ENCODE measurements at regions not wholly inside any gene's neighbourhood (a gene's known extent, or its start where the extent isn't known, plus 50 kb on each side); places are given as distances from the start of the nearest gene placed in this dataset.

GRCh38 chr10:10871352-10871751, 146.3 kb upstream of the CELF2 start:
- no CpG with 5 or more reads among the region's 7 CpGs for WGBS, 2 donors (ENCODE audit: extremely low coverage in 2 of 2, insufficient read length in 2 of 2, insufficient replicate concordance in 1 of 2)
- DNase-seq (ENCODE audit: low spot score): no peak
- H3K27ac ChIP-seq (replicated peaks; ENCODE audit: low read length): peak overlapping the region; percentile 26

GRCh38 chr10:10872035-10872673, 145.5 kb upstream of the CELF2 start:
- H3K4me2 ChIP-seq (ENCODE audit: insufficient read depth, low read length, poor library complexity, severe bottlenecking): no peak overlapping the region
- H3K4me1 ChIP-seq (ENCODE audit: control insufficient read depth in 2 of 2, insufficient read depth in 1 of 2, low read depth in 1 of 2, low read length in 2 of 2): peaks cover 11 to 21% of the 10 kb centered on the region in 2 donors
- no peak overlapping the region for H3K23ac ChIP-seq (ENCODE audit: low read depth, low read length, poor library complexity)
- H2BK12ac ChIP-seq (ENCODE audit: low read length): no peak overlapping the region
- no peak overlapping the region for H2BK120ac ChIP-seq (ENCODE audit: low read depth, low read length)
- no peaks in the 10 kb centered on the region for H3K36me3 ChIP-seq (replicated peaks in 1 of 2; ENCODE audit: control insufficient read depth in 2 of 2, insufficient read depth in 2 of 2, low read length in 2 of 2)
- no CpG with 5 or more reads among the region's 6 CpGs for whole genome bisulfite sequencing, 2 donors (ENCODE audit: extremely low coverage in 2 of 2, insufficient read length in 2 of 2, insufficient replicate concordance in 1 of 2)
- no peaks in the 10 kb centered on the region for H3K79me1 ChIP-seq (ENCODE audit: low read depth, low read length)
- H4K8ac ChIP-seq (ENCODE audit: low read depth, low read length): no peak overlapping the region
- no peak overlapping the region for H3K9ac ChIP-seq (ENCODE audit: low read depth, low read length, poor library complexity)
- H2BK5ac ChIP-seq (ENCODE audit: low read length): no peak overlapping the region
- H3K9me3 ChIP-seq (replicated peaks in 1 of 2; ENCODE audit: control insufficient read depth in 2 of 2, insufficient read depth in 1 of 2, low read depth in 1 of 2, low read length in 2 of 2): no peaks in the 10 kb centered on the region
- H2BK15ac ChIP-seq (ENCODE audit: low read length): no peak overlapping the region
- H3K14ac ChIP-seq (ENCODE audit: low read length): no peak overlapping the region
- peak overlapping the region; percentile 51 for H2AFZ ChIP-seq (ENCODE audit: low read length)
- H3K27me3 ChIP-seq (ENCODE audit: control insufficient read depth in 3 of 3, insufficient read depth in 3 of 3, low read depth in 1 of 3, low read length in 3 of 3): no peaks in the 10 kb centered on the region
- no peak for DNase-seq (ENCODE audit: low spot score)
- no peak overlapping the region for H2AK5ac ChIP-seq (ENCODE audit: low read depth, low read length)
- H3K18ac ChIP-seq (ENCODE audit: low read length): no peak overlapping the region
- H3K4ac ChIP-seq (ENCODE audit: low read length): no peak overlapping the region
- H3K4me3 ChIP-seq (ENCODE audit: low read length in 2 of 2): no peak overlapping the region
- no peak overlapping the region for H4K91ac ChIP-seq (ENCODE audit: low read depth, low read length, poor library complexity)
- no peak overlapping the region for H3K27ac ChIP-seq (replicated peaks; ENCODE audit: low read length)

More at GRCh38 chr10:10871352-10871751, 146.3 kb upstream of the CELF2 start:
- H3K18ac ChIP-seq (ENCODE audit: low read length): no peak overlapping the region
- H2AFZ ChIP-seq (ENCODE audit: low read length): peak overlapping the region; percentile 72
- peaks cover 11 to 21% of the 10 kb centered on the region in 2 donors for H3K4me1 ChIP-seq (ENCODE audit: control insufficient read depth in 2 of 2, insufficient read depth in 1 of 2, low read depth in 1 of 2, low read length in 2 of 2)
- H4K8ac ChIP-seq (ENCODE audit: low read depth, low read length): no peak overlapping the region
- no peaks in the 10 kb centered on the region for H3K79me1 ChIP-seq (ENCODE audit: low read depth, low read length)
- no peak overlapping the region for H3K9ac ChIP-seq (ENCODE audit: low read depth, low read length, poor library complexity)
- no peak overlapping the region for H3K4me2 ChIP-seq (ENCODE audit: insufficient read depth, low read length, poor library complexity, severe bottlenecking)
- no peaks in the 10 kb centered on the region for H3K9me3 ChIP-seq (replicated peaks in 1 of 2; ENCODE audit: control insufficient read depth in 2 of 2, insufficient read depth in 1 of 2, low read depth in 1 of 2, low read length in 2 of 2)
- H4K91ac ChIP-seq (ENCODE audit: low read depth, low read length, poor library complexity): no peak overlapping the region
- no peak overlapping the region for H2BK120ac ChIP-seq (ENCODE audit: low read depth, low read length)
- no peak overlapping the region for H3K4me3 ChIP-seq (ENCODE audit: low read length in 2 of 2)
- no peaks in the 10 kb centered on the region for H3K27me3 ChIP-seq (ENCODE audit: control insufficient read depth in 3 of 3, insufficient read depth in 3 of 3, low read depth in 1 of 3, low read length in 3 of 3)
- H3K36me3 ChIP-seq (replicated peaks in 1 of 2; ENCODE audit: control insufficient read depth in 2 of 2, insufficient read depth in 2 of 2, low read length in 2 of 2): no peaks in the 10 kb centered on the region
- H3K23ac ChIP-seq (ENCODE audit: low read depth, low read length, poor library complexity): no peak overlapping the region
- no peak overlapping the region for H3K14ac ChIP-seq (ENCODE audit: low read length)
- no peak overlapping the region for H2AK5ac ChIP-seq (ENCODE audit: low read depth, low read length)
- no peak overlapping the region for H2BK12ac ChIP-seq (ENCODE audit: low read length)
- no peak overlapping the region for H3K4ac ChIP-seq (ENCODE audit: low read length)
- H2BK15ac ChIP-seq (ENCODE audit: low read length): no peak overlapping the region
- H2BK5ac ChIP-seq (ENCODE audit: low read length): no peak overlapping the region

GRCh38 chr10:10872764-10873163, 144.9 kb upstream of the CELF2 start:
- Histone ChIP-seq H2BK120ac (ENCODE audit: low read depth, low read length) (no peak overlapping the region), H3K4me3 (ENCODE audit: low read length in 2 of 2) (no peak overlapping the region), H3K9me3 (replicated peaks in 1 of 2; ENCODE audit: control insufficient read depth in 2 of 2, insufficient read depth in 1 of 2, low read depth in 1 of 2, low read length in 2 of 2) (no peaks in the 10 kb centered on the region), H3K4ac (ENCODE audit: low read length) (no peak overlapping the region), H3K23ac (ENCODE audit: low read depth, low read length, poor library complexity) (no peak overlapping the region), H3K9ac (ENCODE audit: low read depth, low read length, poor library complexity) (no peak overlapping the region), H4K8ac (ENCODE audit: low read depth, low read length) (no peak overlapping the region), H3K36me3 (replicated peaks in 1 of 2; ENCODE audit: control insufficient read depth in 2 of 2, insufficient read depth in 2 of 2, low read length in 2 of 2) (no peaks in the 10 kb centered on the region), H4K91ac (ENCODE audit: low read depth, low read length, poor library complexity) (no peak overlapping the region), H2AK5ac (ENCODE audit: low read depth, low read length) (no peak overlapping the region), H2BK15ac (ENCODE audit: low read length) (no peak overlapping the region), H3K4me2 (ENCODE audit: insufficient read depth, low read length, poor library complexity, severe bottlenecking) (no peak overlapping the region), H2BK12ac (ENCODE audit: low read length) (no peak overlapping the region), H2AFZ (ENCODE audit: low read length) (no peak overlapping the region), H3K4me1 (ENCODE audit: control insufficient read depth in 2 of 2, insufficient read depth in 1 of 2, low read depth in 1 of 2, low read length in 2 of 2) (peaks cover 11 to 21% of the 10 kb centered on the region in 2 donors), H3K14ac (ENCODE audit: low read length) (no peak overlapping the region), H3K27ac (replicated peaks; ENCODE audit: low read length) (no peak overlapping the region), H2BK5ac (ENCODE audit: low read length) (no peak overlapping the region), H3K18ac (ENCODE audit: low read length) (no peak overlapping the region), H3K79me1 (ENCODE audit: low read depth, low read length) (no peaks in the 10 kb centered on the region), H3K27me3 (ENCODE audit: control insufficient read depth in 3 of 3, insufficient read depth in 3 of 3, low read depth in 1 of 3, low read length in 3 of 3) (no peaks in the 10 kb centered on the region)
- WGBS, 2 donors (ENCODE audit: extremely low coverage in 2 of 2, insufficient read length in 2 of 2, insufficient replicate concordance in 1 of 2): no CpG with 5 or more reads among the region's 2 CpGs
- no peak for DNase-seq (ENCODE audit: low spot score)

GRCh38 chr10:10873289-10873688, 144.4 kb upstream of the CELF2 start:
- DNase-seq (ENCODE audit: low spot score): no peak
- Histone ChIP-seq H4K8ac (ENCODE audit: low read depth, low read length) (no peak overlapping the region), H2AK5ac (ENCODE audit: low read depth, low read length) (no peak overlapping the region), H3K14ac (ENCODE audit: low read length) (no peak overlapping the region), H3K27ac (replicated peaks; ENCODE audit: low read length) (no peak overlapping the region), H3K4me3 (ENCODE audit: low read length in 2 of 2) (no peak overlapping the region), H3K27me3 (ENCODE audit: control insufficient read depth in 3 of 3, insufficient read depth in 3 of 3, low read depth in 1 of 3, low read length in 3 of 3) (no peaks in the 10 kb centered on the region), H3K4me2 (ENCODE audit: insufficient read depth, low read length, poor library complexity, severe bottlenecking) (no peak overlapping the region), H3K9ac (ENCODE audit: low read depth, low read length, poor library complexity) (no peak overlapping the region), H3K23ac (ENCODE audit: low read depth, low read length, poor library complexity) (no peak overlapping the region), H2BK5ac (ENCODE audit: low read length) (no peak overlapping the region), H3K79me1 (ENCODE audit: low read depth, low read length) (no peaks in the 10 kb centered on the region), H2AFZ (ENCODE audit: low read length) (no peak overlapping the region), H2BK15ac (ENCODE audit: low read length) (no peak overlapping the region), H4K91ac (ENCODE audit: low read depth, low read length, poor library complexity) (no peak overlapping the region), H3K4me1 (ENCODE audit: control insufficient read depth in 2 of 2, insufficient read depth in 1 of 2, low read depth in 1 of 2, low read length in 2 of 2) (peaks cover 11 to 26% of the 10 kb centered on the region in 2 donors), H2BK12ac (ENCODE audit: low read length) (no peak overlapping the region), H3K36me3 (replicated peaks in 1 of 2; ENCODE audit: control insufficient read depth in 2 of 2, insufficient read depth in 2 of 2, low read length in 2 of 2) (no peaks in the 10 kb centered on the region), H3K18ac (ENCODE audit: low read length) (no peak overlapping the region), H3K4ac (ENCODE audit: low read length) (no peak overlapping the region), H2BK120ac (ENCODE audit: low read depth, low read length) (no peak overlapping the region), H3K9me3 (replicated peaks in 1 of 2; ENCODE audit: control insufficient read depth in 2 of 2, insufficient read depth in 1 of 2, low read depth in 1 of 2, low read length in 2 of 2) (no peaks in the 10 kb centered on the region)
- WGBS, 2 donors (ENCODE audit: extremely low coverage in 2 of 2, insufficient read length in 2 of 2, insufficient replicate concordance in 1 of 2): no CpG with 5 or more reads among the region's 4 CpGs

Data from neuronal stem cell (in vitro differentiated cells).